SH-SY5Y (cell line): ENCODE measurements at regions not wholly inside any gene's neighbourhood (a gene's known extent, or its start where the extent isn't known, plus 50 kb on each side); places are given as distances from the start of the nearest gene placed in this dataset.

Source experiments
- GATA2 ChIP-seq: IDR thresholded peaks from 2 replicates; pipeline ENCODE4 v1.6.1; 2011; ENCODE audit warnings: mild to moderate bottlenecking, low read depth, low read length
- GATA3 ChIP-seq: IDR thresholded peaks from 2 replicates; pipeline ENCODE4 v1.6.1; 2011; ENCODE audit warnings: low read depth, mild to moderate bottlenecking, low read length, moderate library complexity

- TF ChIP-seq GATA2 (no peak), GATA3 (no peak)
Observed at GRCh38 chr5:112548246-112548881, 129.3 kb upstream of the EPB41L4A start.
